Osteocyte (in vitro differentiated cells): ENCODE measurements at regions not wholly inside any gene's neighbourhood (a gene's known extent, or its start where the extent isn't known, plus 50 kb on each side); places are given as distances from the start of the nearest gene placed in this dataset.

Source experiments
- DNase-seq: peaks from one replicate; pipeline ENCODE4 v3.0.0; 2021; ENCODE audit warnings: mixed read lengths; ENCODE audit not compliant: unreplicated experiment; ENCODE audit errors: extremely low spot score
- H3K27ac Mint-ChIP-seq: one replicate; pipeline ENCODE4 v1.8.0; 2021; ENCODE audit warnings: mild to moderate bottlenecking, mixed read lengths; ENCODE audit not compliant: unreplicated experiment
- H3K27me3 Mint-ChIP-seq: one replicate; pipeline ENCODE4 v1.8.0; 2021; ENCODE audit warnings: mixed read lengths; ENCODE audit not compliant: unreplicated experiment
- H3K36me3 Mint-ChIP-seq: one replicate; pipeline ENCODE4 v1.8.0; 2021; ENCODE audit warnings: mixed read lengths; ENCODE audit not compliant: unreplicated experiment
- H3K4me1 Mint-ChIP-seq: one replicate; pipeline ENCODE4 v1.8.0; 2021; ENCODE audit warnings: mixed read lengths; ENCODE audit not compliant: unreplicated experiment
- H3K4me3 Mint-ChIP-seq: one replicate; pipeline ENCODE4 v1.8.0; 2021; ENCODE audit warnings: mild to moderate bottlenecking, moderate library complexity, mixed read lengths; ENCODE audit not compliant: unreplicated experiment
- H3K9me3 Mint-ChIP-seq: one replicate; pipeline ENCODE4 v1.8.0; 2021; ENCODE audit warnings: mixed read lengths; ENCODE audit not compliant: unreplicated experiment
- CTCF ChIP-seq: fragments of 200-600 bp; sonication (generic); IDR thresholded peaks from 2 replicates; pipeline ENCODE4 v1.5.0; 2021; ENCODE audit warnings: antibody characterized with exemption, mild to moderate bottlenecking, moderate library complexity

GRCh38 chr17:31697838-31698237 is 161.2 kb downstream of the COPRS start:
- Mint-ChIP-seq H3K36me3 (no peaks in the 10 kb centered on the region), H3K4me1 (peaks cover 53% of the 10 kb centered on the region), H3K4me3 (no peak overlapping the region), H3K27me3 (no peaks in the 10 kb centered on the region), H3K9me3 (peaks cover 5% of the 10 kb centered on the region), H3K27ac (peak overlapping the region; percentile 92)
- no peak for TF ChIP-seq CTCF
- DNase-seq = peak; percentile 53

- no peaks in the 10 kb centered on the region for H3K27me3 Mint-ChIP-seq
- H3K27ac Mint-ChIP-seq = peak overlapping the region; percentile 92
- H3K36me3 Mint-ChIP-seq = no peaks in the 10 kb centered on the region
- TF ChIP-seq CTCF = no peak
- H3K9me3 Mint-ChIP-seq = peaks cover 5% of the 10 kb centered on the region
- peaks cover 57% of the 10 kb centered on the region for H3K4me1 Mint-ChIP-seq
- peak; percentile 36 for DNase-seq
- no peak overlapping the region for H3K4me3 Mint-ChIP-seq
Measured at GRCh38 chr17:31696703-31697325, 162.2 kb downstream of the COPRS start.

- peaks cover 4% of the 10 kb centered on the region for H3K9me3 Mint-ChIP-seq
- TF ChIP-seq CTCF = no peak
- no peaks in the 10 kb centered on the region for H3K27me3 Mint-ChIP-seq
- peak overlapping the region; percentile 27 for H3K4me3 Mint-ChIP-seq
- peaks cover 62% of the 10 kb centered on the region for H3K4me1 Mint-ChIP-seq
- no peaks in the 10 kb centered on the region for H3K36me3 Mint-ChIP-seq
- peak; percentile 94 for DNase-seq
- H3K27ac Mint-ChIP-seq = peak overlapping the region; percentile 92
Measured at GRCh38 chr17:31696184-31696602, 162.9 kb downstream of the COPRS start.

- H3K36me3 Mint-ChIP-seq = no peaks in the 10 kb centered on the region
- no peaks in the 10 kb centered on the region for H3K9me3 Mint-ChIP-seq
- H3K4me1 Mint-ChIP-seq = peaks cover 62% of the 10 kb centered on the region
- H3K27ac Mint-ChIP-seq = peak overlapping the region; percentile 92
- no peak for DNase-seq
- H3K4me3 Mint-ChIP-seq = no peak overlapping the region
- no peaks in the 10 kb centered on the region for H3K27me3 Mint-ChIP-seq
- TF ChIP-seq CTCF = no peak
Measured at GRCh38 chr17:31695456-31696090, 163.5 kb downstream of the COPRS start.

- peak; percentile 65 for DNase-seq
- Mint-ChIP-seq H3K4me1 (peaks cover 54% of the 10 kb centered on the region), H3K27me3 (no peaks in the 10 kb centered on the region), H3K36me3 (no peaks in the 10 kb centered on the region), H3K9me3 (no peaks in the 10 kb centered on the region), H3K4me3 (no peak overlapping the region), H3K27ac (peak overlapping the region; percentile 1)
- TF ChIP-seq CTCF = no peak
Measured at GRCh38 chr17:31693433-31694220, 165.4 kb downstream of the COPRS start.
